HepG2 (cell line): ENCODE measurements at regions not wholly inside any gene's neighbourhood (a gene's known extent, or its start where the extent isn't known, plus 50 kb on each side); places are given as distances from the start of the nearest gene placed in this dataset.
A peak's percentile ranks its signal among the peaks of the same experiment; 100 is the strongest.

Experiments used
- GATAD1 ChIP-seq: IDR thresholded peaks from 2 replicates; pipeline ENCODE4 v1.6.1; 2016; ENCODE audit warnings: missing genetic modification reagents, missing compliant biosample characterization
- KAT7 ChIP-seq: IDR thresholded peaks from 2 replicates; pipeline ENCODE4 v1.6.1; 2018; ENCODE audit warnings: borderline replicate concordance, missing compliant biosample characterization
- MAZ ChIP-seq, 2 experiments: sonication (generic) in 1 of 2; formaldehyde crosslinking in 1 of 2; IDR thresholded peaks; 2 replicates each; pipeline versions ENCODE4 v1.5.0 to v1.6.1; 2012 to 2020; ENCODE audit warnings: low read depth in 2 of 2, mild to moderate bottlenecking in 2 of 2, borderline replicate concordance in 1 of 2, improper control_type of control experiment in 1 of 2, low read length in 1 of 2, missing genetic modification reagents in 1 of 2, moderate library complexity in 1 of 2
- MIER3 ChIP-seq: IDR thresholded peaks from 2 replicates; pipeline ENCODE4 v1.6.1; 2016; ENCODE audit warnings: missing compliant biosample characterization, borderline replicate concordance
- NCOA2 ChIP-seq: sonication (generic); formaldehyde crosslinking; IDR thresholded peaks from 2 replicates; pipeline ENCODE4 v1.8.0; 2022; ENCODE audit warnings: inconsistent platforms
- PAWR ChIP-seq: sonication (generic); formaldehyde crosslinking; IDR thresholded peaks from 2 replicates; pipeline ENCODE4 v1.4.0; 2020; ENCODE audit warnings: missing genetic modification reagents, mild to moderate bottlenecking, borderline replicate concordance
- SKI ChIP-seq: fragments of 450-650 bp; IDR thresholded peaks from one replicate; pipeline ENCODE4 v1.6.1; 2018; ENCODE audit warnings: mild to moderate bottlenecking; ENCODE audit not compliant: partially characterized antibody
- XRCC5 ChIP-seq: fragments of 200-400 bp; formaldehyde crosslinking; optimal IDR thresholded peaks from 2 replicates; pipeline ENCODE3; 2017; ENCODE audit warnings: mild to moderate bottlenecking, low read length
- ZFY ChIP-seq: sonication (generic); formaldehyde crosslinking; IDR thresholded peaks from 2 replicates; pipeline ENCODE4 v1.4.0; 2020; ENCODE audit warnings: missing genetic modification reagents
- ZNF253 ChIP-seq: sonication (generic); formaldehyde crosslinking; IDR thresholded peaks from 2 replicates; pipeline ENCODE4 v1.8.0; 2022; ENCODE audit warnings: mild to moderate bottlenecking, missing genetic modification reagents, borderline replicate concordance
- ZNF432 ChIP-seq: sonication (generic); formaldehyde crosslinking; IDR thresholded peaks from 2 replicates; pipeline ENCODE4 v1.5.0; 2020; ENCODE audit warnings: missing genetic modification reagents, mild to moderate bottlenecking, borderline replicate concordance
- ZZZ3 ChIP-seq: sonication (generic); formaldehyde crosslinking; IDR thresholded peaks from 2 replicates; pipeline ENCODE4 v1.4.0; 2020; ENCODE audit warnings: missing genetic modification reagents, mild to moderate bottlenecking, borderline replicate concordance
- TF ChIP-seq, protein P1 (sequence below), 2 experiments: sonication (generic) in 1 of 2; formaldehyde crosslinking in 1 of 2; IDR thresholded peaks; 2 replicates each; pipeline versions ENCODE4 v1.4.0 to v1.6.1; 2016 to 2020; ENCODE audit warnings: borderline replicate concordance in 1 of 2, low read depth in 1 of 2, mild to moderate bottlenecking in 1 of 2, missing genetic modification reagents in 1 of 2
- TF ChIP-seq, protein P2 (sequence below): IDR thresholded peaks from 2 replicates; pipeline ENCODE4 v1.6.1; 2016; ENCODE audit warnings: missing compliant biosample characterization, missing genetic modification reagents, borderline replicate concordance
- TF ChIP-seq, protein P3 (sequence below): sonication (generic); formaldehyde crosslinking; IDR thresholded peaks from 2 replicates; pipeline ENCODE4 v1.4.0; 2020; ENCODE audit warnings: missing genetic modification reagents
- TF ChIP-seq, protein P4 (sequence below): sonication (generic); formaldehyde crosslinking; conservative IDR thresholded peaks from 2 replicates; pipeline ENCODE4 v1.4.0; 2020; ENCODE audit warnings: mild to moderate bottlenecking, missing genetic modification reagents, moderate library complexity

DNA sequence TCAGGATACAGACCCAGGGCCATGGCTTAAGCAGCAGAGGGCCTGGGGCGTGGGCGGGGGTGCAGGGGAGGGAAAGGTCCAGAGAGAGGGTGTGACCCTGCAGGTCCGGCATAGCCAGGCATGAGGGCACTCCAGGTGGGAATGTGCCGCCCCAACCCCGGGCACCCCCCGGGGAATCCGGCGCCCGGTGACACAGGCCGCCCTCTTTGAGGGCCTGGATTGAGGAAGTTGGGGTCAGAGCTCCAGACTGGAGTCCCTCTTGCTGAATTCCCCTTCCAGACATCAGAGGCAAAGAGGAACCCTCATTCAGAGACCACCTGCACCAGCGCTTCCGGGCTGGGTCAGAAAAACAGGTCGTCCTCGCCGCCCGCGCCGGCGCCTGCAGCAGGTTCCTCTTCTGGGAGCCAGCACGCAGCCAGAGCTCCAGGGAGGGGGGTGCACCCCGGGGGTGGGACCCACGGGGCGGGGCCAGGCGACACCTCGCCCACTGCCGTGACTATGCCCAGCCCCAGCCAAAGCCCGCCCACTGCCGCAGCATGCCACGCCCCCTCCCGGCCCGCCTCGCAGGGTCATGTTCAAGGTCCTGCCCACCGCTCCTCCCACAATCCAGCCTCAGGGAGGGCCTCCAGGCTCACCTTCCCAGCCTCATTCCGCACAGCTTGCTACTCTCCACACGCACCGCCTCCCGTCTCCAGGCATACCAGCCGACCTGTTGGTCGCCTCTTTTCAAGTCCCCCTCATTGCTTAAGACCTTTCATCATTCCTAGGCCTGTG is 98.3 kb upstream of the ID2 start (continued):
- TF ChIP-seq, protein P1, sequence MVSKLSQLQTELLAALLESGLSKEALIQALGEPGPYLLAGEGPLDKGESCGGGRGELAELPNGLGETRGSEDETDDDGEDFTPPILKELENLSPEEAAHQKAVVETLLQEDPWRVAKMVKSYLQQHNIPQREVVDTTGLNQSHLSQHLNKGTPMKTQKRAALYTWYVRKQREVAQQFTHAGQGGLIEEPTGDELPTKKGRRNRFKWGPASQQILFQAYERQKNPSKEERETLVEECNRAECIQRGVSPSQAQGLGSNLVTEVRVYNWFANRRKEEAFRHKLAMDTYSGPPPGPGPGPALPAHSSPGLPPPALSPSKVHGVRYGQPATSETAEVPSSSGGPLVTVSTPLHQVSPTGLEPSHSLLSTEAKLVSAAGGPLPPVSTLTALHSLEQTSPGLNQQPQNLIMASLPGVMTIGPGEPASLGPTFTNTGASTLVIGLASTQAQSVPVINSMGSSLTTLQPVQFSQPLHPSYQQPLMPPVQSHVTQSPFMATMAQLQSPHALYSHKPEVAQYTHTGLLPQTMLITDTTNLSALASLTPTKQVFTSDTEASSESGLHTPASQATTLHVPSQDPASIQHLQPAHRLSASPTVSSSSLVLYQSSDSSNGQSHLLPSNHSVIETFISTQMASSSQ (IDR thresholded peaks at IDR 0.05; ENCODE audit: low read depth), result no peak
- TF ChIP-seq, protein P1 (CRISPR knock-in tag; IDR thresholded peaks at IDR 0.05; ENCODE audit: borderline replicate concordance), result peak; percentile 50; the same call in 1 of the 2 replicates
- TF ChIP-seq XRCC5 (peak; percentile 48), MIER3 (CRISPR knock-in tag) (peak; percentile 81), GATAD1 (CRISPR knock-in tag) (0 out of 2 replicates have a peak, but pooled peaks have one; percentile 27), SKI (peak; percentile 95), ZFY (CRISPR knock-in tag) (peak; percentile 37; the same call in 1 of the 2 replicates), PAWR (CRISPR knock-in tag) (no peak), MAZ (IDR thresholded peaks at IDR 0.05; ENCODE audit: borderline replicate concordance, low read depth, low read length) (no peak), MAZ (CRISPR knock-in tag; IDR thresholded peaks at IDR 0.05; ENCODE audit: low read depth) (0 out of 2 replicates have a peak, but pooled peaks have one; percentile 32), KAT7 (peak; percentile 57; the same call in 1 of the 2 replicates), ZNF253 (CRISPR knock-in tag) (no peak), ZNF432 (CRISPR knock-in tag) (no peak), ZZZ3 (CRISPR knock-in tag) (no peak), NCOA2 (CRISPR knock-in tag) (peak; percentile 28; the same call in 1 of the 2 replicates)
- TF ChIP-seq, protein P2, sequence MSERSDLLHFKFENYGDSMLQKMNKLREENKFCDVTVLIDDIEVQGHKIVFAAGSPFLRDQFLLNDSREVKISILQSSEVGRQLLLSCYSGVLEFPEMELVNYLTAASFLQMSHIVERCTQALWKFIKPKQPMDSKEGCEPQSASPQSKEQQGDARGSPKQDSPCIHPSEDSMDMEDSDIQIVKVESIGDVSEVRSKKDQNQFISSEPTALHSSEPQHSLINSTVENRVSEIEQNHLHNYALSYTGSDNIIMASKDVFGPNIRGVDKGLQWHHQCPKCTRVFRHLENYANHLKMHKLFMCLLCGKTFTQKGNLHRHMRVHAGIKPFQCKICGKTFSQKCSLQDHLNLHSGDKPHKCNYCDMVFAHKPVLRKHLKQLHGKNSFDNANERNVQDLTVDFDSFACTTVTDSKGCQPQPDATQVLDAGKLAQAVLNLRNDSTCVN (CRISPR knock-in tag), result peak; percentile 65; the same call in 1 of the 2 replicates
- TF ChIP-seq, protein P3, sequence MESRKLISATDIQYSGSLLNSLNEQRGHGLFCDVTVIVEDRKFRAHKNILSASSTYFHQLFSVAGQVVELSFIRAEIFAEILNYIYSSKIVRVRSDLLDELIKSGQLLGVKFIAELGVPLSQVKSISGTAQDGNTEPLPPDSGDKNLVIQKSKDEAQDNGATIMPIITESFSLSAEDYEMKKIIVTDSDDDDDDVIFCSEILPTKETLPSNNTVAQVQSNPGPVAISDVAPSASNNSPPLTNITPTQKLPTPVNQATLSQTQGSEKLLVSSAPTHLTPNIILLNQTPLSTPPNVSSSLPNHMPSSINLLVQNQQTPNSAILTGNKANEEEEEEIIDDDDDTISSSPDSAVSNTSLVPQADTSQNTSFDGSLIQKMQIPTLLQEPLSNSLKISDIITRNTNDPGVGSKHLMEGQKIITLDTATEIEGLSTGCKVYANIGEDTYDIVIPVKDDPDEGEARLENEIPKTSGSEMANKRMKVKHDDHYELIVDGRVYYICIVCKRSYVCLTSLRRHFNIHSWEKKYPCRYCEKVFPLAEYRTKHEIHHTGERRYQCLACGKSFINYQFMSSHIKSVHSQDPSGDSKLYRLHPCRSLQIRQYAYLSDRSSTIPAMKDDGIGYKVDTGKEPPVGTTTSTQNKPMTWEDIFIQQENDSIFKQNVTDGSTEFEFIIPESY (CRISPR knock-in tag), result 0 out of 2 replicates have a peak, but pooled peaks have one; percentile 17
- TF ChIP-seq, protein P4, sequence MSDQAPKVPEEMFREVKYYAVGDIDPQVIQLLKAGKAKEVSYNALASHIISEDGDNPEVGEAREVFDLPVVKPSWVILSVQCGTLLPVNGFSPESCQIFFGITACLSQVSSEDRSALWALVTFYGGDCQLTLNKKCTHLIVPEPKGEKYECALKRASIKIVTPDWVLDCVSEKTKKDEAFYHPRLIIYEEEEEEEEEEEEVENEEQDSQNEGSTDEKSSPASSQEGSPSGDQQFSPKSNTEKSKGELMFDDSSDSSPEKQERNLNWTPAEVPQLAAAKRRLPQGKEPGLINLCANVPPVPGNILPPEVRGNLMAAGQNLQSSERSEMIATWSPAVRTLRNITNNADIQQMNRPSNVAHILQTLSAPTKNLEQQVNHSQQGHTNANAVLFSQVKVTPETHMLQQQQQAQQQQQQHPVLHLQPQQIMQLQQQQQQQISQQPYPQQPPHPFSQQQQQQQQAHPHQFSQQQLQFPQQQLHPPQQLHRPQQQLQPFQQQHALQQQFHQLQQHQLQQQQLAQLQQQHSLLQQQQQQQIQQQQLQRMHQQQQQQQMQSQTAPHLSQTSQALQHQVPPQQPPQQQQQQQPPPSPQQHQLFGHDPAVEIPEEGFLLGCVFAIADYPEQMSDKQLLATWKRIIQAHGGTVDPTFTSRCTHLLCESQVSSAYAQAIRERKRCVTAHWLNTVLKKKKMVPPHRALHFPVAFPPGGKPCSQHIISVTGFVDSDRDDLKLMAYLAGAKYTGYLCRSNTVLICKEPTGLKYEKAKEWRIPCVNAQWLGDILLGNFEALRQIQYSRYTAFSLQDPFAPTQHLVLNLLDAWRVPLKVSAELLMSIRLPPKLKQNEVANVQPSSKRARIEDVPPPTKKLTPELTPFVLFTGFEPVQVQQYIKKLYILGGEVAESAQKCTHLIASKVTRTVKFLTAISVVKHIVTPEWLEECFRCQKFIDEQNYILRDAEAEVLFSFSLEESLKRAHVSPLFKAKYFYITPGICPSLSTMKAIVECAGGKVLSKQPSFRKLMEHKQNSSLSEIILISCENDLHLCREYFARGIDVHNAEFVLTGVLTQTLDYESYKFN (CRISPR knock-in tag), result peak; percentile 57
